HEK293 (cell line): ENCODE measurements at regions not wholly inside any gene's neighbourhood (a gene's known extent, or its start where the extent isn't known, plus 50 kb on each side); places are given as distances from the start of the nearest gene placed in this dataset.

Experiments used
- ATF2 ChIP-seq: fragments of 450-650 bp; formaldehyde crosslinking; IDR thresholded peaks from 2 replicates; pipeline ENCODE4 v1.5.1; 2016; ENCODE audit warnings: missing biosample characterization, missing genetic modification characterization, low read depth
- MYNN ChIP-seq: fragments of 450-650 bp; formaldehyde crosslinking; IDR thresholded peaks from 2 replicates; pipeline ENCODE4 v1.5.1; 2016; ENCODE audit warnings: missing biosample characterization, missing genetic modification characterization, borderline replicate concordance
- REPIN1 ChIP-seq: fragments of 450-650 bp; formaldehyde crosslinking; IDR thresholded peaks from 2 replicates; pipeline ENCODE4 v1.5.1; 2017; ENCODE audit warnings: missing biosample characterization, missing genetic modification characterization, low read depth
- ZNF23 ChIP-seq: fragments of 450-650 bp; formaldehyde crosslinking; IDR thresholded peaks from 2 replicates; pipeline ENCODE4 v1.5.1; 2016; ENCODE audit warnings: missing biosample characterization, missing genetic modification characterization, borderline replicate concordance
- ZNF24 ChIP-seq: fragments of 450-650 bp; formaldehyde crosslinking; IDR thresholded peaks from 2 replicates; pipeline ENCODE4 v1.5.1; 2016; ENCODE audit warnings: missing biosample characterization, missing genetic modification characterization
- ZNF610 ChIP-seq: fragments of 450-650 bp; formaldehyde crosslinking; IDR thresholded peaks from 2 replicates; pipeline ENCODE4 v1.5.1; 2016; ENCODE audit warnings: missing biosample characterization, missing genetic modification characterization, borderline replicate concordance
- TF ChIP-seq, protein P1 (sequence below): fragments of 450-650 bp; formaldehyde crosslinking; IDR thresholded peaks from 2 replicates; pipeline ENCODE4 v1.5.1; 2016; ENCODE audit warnings: missing biosample characterization, missing genetic modification characterization

GRCh38 chr6:40170856-40171255 lies 236.6 kb upstream of the MOCS1 start:
- TF ChIP-seq ZNF24, result no peak
- TF ChIP-seq, protein P1, sequence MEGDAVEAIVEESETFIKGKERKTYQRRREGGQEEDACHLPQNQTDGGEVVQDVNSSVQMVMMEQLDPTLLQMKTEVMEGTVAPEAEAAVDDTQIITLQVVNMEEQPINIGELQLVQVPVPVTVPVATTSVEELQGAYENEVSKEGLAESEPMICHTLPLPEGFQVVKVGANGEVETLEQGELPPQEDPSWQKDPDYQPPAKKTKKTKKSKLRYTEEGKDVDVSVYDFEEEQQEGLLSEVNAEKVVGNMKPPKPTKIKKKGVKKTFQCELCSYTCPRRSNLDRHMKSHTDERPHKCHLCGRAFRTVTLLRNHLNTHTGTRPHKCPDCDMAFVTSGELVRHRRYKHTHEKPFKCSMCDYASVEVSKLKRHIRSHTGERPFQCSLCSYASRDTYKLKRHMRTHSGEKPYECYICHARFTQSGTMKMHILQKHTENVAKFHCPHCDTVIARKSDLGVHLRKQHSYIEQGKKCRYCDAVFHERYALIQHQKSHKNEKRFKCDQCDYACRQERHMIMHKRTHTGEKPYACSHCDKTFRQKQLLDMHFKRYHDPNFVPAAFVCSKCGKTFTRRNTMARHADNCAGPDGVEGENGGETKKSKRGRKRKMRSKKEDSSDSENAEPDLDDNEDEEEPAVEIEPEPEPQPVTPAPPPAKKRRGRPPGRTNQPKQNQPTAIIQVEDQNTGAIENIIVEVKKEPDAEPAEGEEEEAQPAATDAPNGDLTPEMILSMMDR, result no peak
- no peak for TF ChIP-seq MYNN
- TF ChIP-seq ATF2 (tag by site-specific recombination), result no peak
- TF ChIP-seq REPIN1, result no peak
- TF ChIP-seq ZNF23 (tag by site-specific recombination), result no peak
- TF ChIP-seq ZNF610 (tag by site-specific recombination), result no peak
